Smooth muscle cell (in vitro differentiated cells): ENCODE measurements at regions not wholly inside any gene's neighbourhood (a gene's known extent, or its start where the extent isn't known, plus 50 kb on each side); places are given as distances from the start of the nearest gene placed in this dataset.

ENCODE experiments used
- DNase-seq: peaks from one replicate; lab custom pipeline; 2025; ENCODE audit not compliant: unreplicated experiment; lab: John Stamatoyannopoulos, UW
- H2AFZ ChIP-seq: fragments of 200-600 bp; sonication (generic); 2 replicates; pipeline ENCODE4 v1.6.0; 2016; ENCODE audit warnings: antibody characterized with exemption, low read depth, mild to moderate bottlenecking
- H3F3A ChIP-seq: fragments of 200-600 bp; sonication (generic); 2 replicates; pipeline ENCODE4 v1.6.0; 2017; ENCODE audit warnings: antibody characterized with exemption, low read depth
- H3K27ac ChIP-seq: fragments of 200-600 bp; sonication (generic); 2 replicates; pipeline ENCODE4 v1.5.1; 2016; ENCODE audit warnings: low read depth, mild to moderate bottlenecking
- H3K27me3 ChIP-seq: fragments of 200-600 bp; sonication (generic); 2 replicates; pipeline ENCODE4 v1.6.1; 2016; ENCODE audit warnings: low read depth, mild to moderate bottlenecking
- H3K36me3 ChIP-seq: fragments of 200-600 bp; sonication (generic); 2 replicates; pipeline ENCODE4 v1.5.1; 2016; ENCODE audit warnings: low read depth
- H3K4me1 ChIP-seq: fragments of 200-600 bp; sonication (generic); 2 replicates; pipeline ENCODE4 v1.5.1; 2016; ENCODE audit warnings: low read depth
- H3K4me2 ChIP-seq: fragments of 200-600 bp; sonication (generic); 2 replicates; pipeline ENCODE4 v1.6.0; 2016; ENCODE audit warnings: mild to moderate bottlenecking
- H3K4me3 ChIP-seq: fragments of 200-600 bp; sonication (generic); 2 replicates; pipeline ENCODE4 v1.5.1; 2016; ENCODE audit warnings: mild to moderate bottlenecking
- H3K79me2 ChIP-seq: fragments of 200-600 bp; sonication (generic); 2 replicates; pipeline ENCODE4 v1.6.0; 2016; ENCODE audit warnings: low read depth, mild to moderate bottlenecking
- H3K9ac ChIP-seq: fragments of 200-600 bp; sonication (generic); 2 replicates; pipeline ENCODE4 v1.6.0; 2016; ENCODE audit warnings: low read depth
- H3K9me3 ChIP-seq: fragments of 200-600 bp; sonication (generic); replicated peaks from 2 replicates; pipeline ENCODE4 v1.5.1; 2016; ENCODE audit warnings: low read depth
- H4K20me1 ChIP-seq: fragments of 200-600 bp; sonication (generic); 2 replicates; pipeline ENCODE4 v1.6.0; 2016; ENCODE audit warnings: low read depth
- CTCF ChIP-seq: fragments of 200-600 bp; sonication (generic); IDR thresholded peaks from 2 replicates; pipeline ENCODE4 v1.5.1; 2017; ENCODE audit warnings: borderline replicate concordance, mild to moderate bottlenecking, antibody characterized with exemption; ENCODE audit not compliant: insufficient read depth, poor library complexity, severe bottlenecking
- WGBS: methylation state at CpG from one replicate; pipeline ENCODE4 v1.1.7; 2016; ENCODE audit warnings: low lambda C conversion rate; 5-methylcytosine and 5-hydroxymethylcytosine counted together

- Histone ChIP-seq H3K9ac (no peak overlapping the region), H3K27me3 (peaks cover 12% of the 10 kb centered on the region), H3F3A (no peaks in the 10 kb centered on the region), H4K20me1 (no peaks in the 10 kb centered on the region), H3K4me2 (no peak overlapping the region), H3K4me1 (no peaks in the 10 kb centered on the region), H3K4me3 (no peak overlapping the region), H3K36me3 (no peaks in the 10 kb centered on the region), H3K9me3 (no peaks in the 10 kb centered on the region), H3K79me2 (no peaks in the 10 kb centered on the region), H2AFZ (no peak overlapping the region), H3K27ac (no peak overlapping the region)
- DNase-seq = no peak
- WGBS = 91% methylated on average over 1 of the region's 1 CpG
- TF ChIP-seq CTCF = no peak
Measured at GRCh38 chr20:9927224-9927623, 88.3 kb upstream of the PAK5 start.

GRCh38 chr20:9926476-9926875, 87.6 kb upstream of the PAK5 start:
- Histone ChIP-seq H3K79me2 (no peaks in the 10 kb centered on the region), H3K27ac (no peak overlapping the region), H3K4me2 (no peak overlapping the region), H3K4me1 (no peaks in the 10 kb centered on the region), H2AFZ (no peak overlapping the region), H3K36me3 (no peaks in the 10 kb centered on the region), H3K4me3 (no peak overlapping the region), H3K9ac (no peak overlapping the region), H3K9me3 (no peaks in the 10 kb centered on the region), H4K20me1 (no peaks in the 10 kb centered on the region), H3F3A (no peaks in the 10 kb centered on the region), H3K27me3 (peaks cover 12% of the 10 kb centered on the region)
- DNase-seq = no peak
- no peak for TF ChIP-seq CTCF

- H4K20me1 ChIP-seq = no peaks in the 10 kb centered on the region
- H3K27ac ChIP-seq = no peak overlapping the region
- WGBS = 88% methylated on average over 1 of the region's 1 CpG
- H3K4me2 ChIP-seq = no peak overlapping the region
- H3K4me1 ChIP-seq = no peaks in the 10 kb centered on the region
- H3K79me2 ChIP-seq = no peaks in the 10 kb centered on the region
- H3K27me3 ChIP-seq = peaks cover 12% of the 10 kb centered on the region
- H3K9ac ChIP-seq = no peak overlapping the region
- no peak overlapping the region for H3K4me3 ChIP-seq
- DNase-seq = no peak
- TF ChIP-seq CTCF = no peak
- no peaks in the 10 kb centered on the region for H3F3A ChIP-seq
- no peaks in the 10 kb centered on the region for H3K36me3 ChIP-seq
- no peaks in the 10 kb centered on the region for H3K9me3 ChIP-seq
- no peak overlapping the region for H2AFZ ChIP-seq
Measured at GRCh38 chr20:9926007-9926406, 87.1 kb upstream of the PAK5 start.

GRCh38 chr20:9923648-9924047, 84.8 kb upstream of the PAK5 start:
- TF ChIP-seq CTCF = no peak
- WGBS = 97% methylated on average over 4 of the region's 4 CpGs
- no peak for DNase-seq

More at GRCh38 chr20:9923648-9924047, 84.8 kb upstream of the PAK5 start:
- no peaks in the 10 kb centered on the region for H3K27me3 ChIP-seq
- H3K4me1 ChIP-seq = no peaks in the 10 kb centered on the region
- no peaks in the 10 kb centered on the region for H3K9me3 ChIP-seq
- no peaks in the 10 kb centered on the region for H3K79me2 ChIP-seq
- no peak overlapping the region for H2AFZ ChIP-seq
- no peaks in the 10 kb centered on the region for H3F3A ChIP-seq
- no peaks in the 10 kb centered on the region for H4K20me1 ChIP-seq
- H3K4me2 ChIP-seq = no peak overlapping the region
- H3K36me3 ChIP-seq = no peaks in the 10 kb centered on the region
- H3K9ac ChIP-seq = no peak overlapping the region
- H3K27ac ChIP-seq = no peak overlapping the region
- no peak overlapping the region for H3K4me3 ChIP-seq
